Endothelial cell of umbilical vein (primary cell): ENCODE measurements at regions not wholly inside any gene's neighbourhood (a gene's known extent, or its start where the extent isn't known, plus 50 kb on each side); places are given as distances from the start of the nearest gene placed in this dataset.

Source experiments
- BruUV-seq: library from RNA; stranded (reverse); fragments of 400-500 nt; replicated peaks from 2 replicates; lab custom pipeline; 2021; lab: Mats Ljungman, UMichigan
- CTCF ChIA-PET: fragments of 300-600, 350-600 bp; sonication (Branson Sonifier 250); formaldehyde crosslinking; loops from one replicate; lab custom pipeline; 2021; ENCODE audit warnings: antibody characterized with exemption, inconsistent platforms; lab: Charles Lee
- POLR2A ChIA-PET: fragments of 300-600, 350-600 bp; sonication (Branson Sonifier 250); formaldehyde crosslinking; loops from one replicate; lab custom pipeline; 2021; ENCODE audit warnings: antibody characterized with exemption, inconsistent platforms; lab: Charles Lee
- DNase-seq: peaks from one replicate; pipeline ENCODE4 v3.0.0-alpha.2; 2011; ENCODE audit warnings: low read depth, low spot score
- FAIRE-seq: peaks from 2 replicates; lab custom pipeline; 2011; peaks lifted over from hg19 to GRCh38; lab: Jason Lieb, UNC
- H2AFZ ChIP-seq: 2 replicates; pipeline ENCODE4 v1.6.0; 2012; ENCODE audit warnings: low read depth, low read length, control low read depth, inconsistent platforms
- H3K27ac ChIP-seq: 2 replicates; pipeline ENCODE4 v1.5.1; 2011; ENCODE audit warnings: low read depth, mild to moderate bottlenecking, control low read depth, low read length, moderate library complexity; ENCODE audit not compliant: insufficient read depth
- H3K27me3 ChIP-seq, 2 experiments: 2 replicates each; pipeline versions ENCODE4 v1.6.0 to v1.6.1; 2011; ENCODE audit warnings: low read length in 2 of 2, mixed read lengths in 1 of 2; ENCODE audit not compliant: control insufficient read depth in 2 of 2, insufficient read depth in 2 of 2
- H3K36me3 ChIP-seq, 2 experiments: 2 replicates in 1 of 2; 3 replicates in 1 of 2; pipeline ENCODE4 v1.5.1; 2011; ENCODE audit warnings: low read length in 2 of 2, mild to moderate bottlenecking in 1 of 2, moderate library complexity in 1 of 2; ENCODE audit not compliant: control insufficient read depth in 2 of 2, insufficient read depth in 2 of 2; ENCODE audit errors: extremely low read depth in 1 of 2
- H3K4me1 ChIP-seq: 3 replicates; pipeline ENCODE4 v1.5.1; 2011; ENCODE audit warnings: mild to moderate bottlenecking, low read length; ENCODE audit not compliant: control insufficient read depth, insufficient read depth; ENCODE audit errors: extremely low read depth
- H3K4me2 ChIP-seq: 2 replicates; pipeline ENCODE4 v1.6.1; 2011; ENCODE audit warnings: low read length, control low read depth, mixed read lengths; ENCODE audit not compliant: insufficient read depth
- H3K4me3 ChIP-seq, 3 experiments: fragments of 200-600 bp in 1 of 3; sonication (generic), shearing (Covaris generic) in 1 of 3; replicated peaks in 1 of 3; 2 replicates each; pipeline ENCODE4 v1.5.1; 2011 to 2016; ENCODE audit warnings: control low read depth in 3 of 3, low read length in 3 of 3, mild to moderate bottlenecking in 2 of 3, inconsistent platforms in 1 of 3, low read depth in 1 of 3, moderate library complexity in 1 of 3; ENCODE audit not compliant: insufficient read depth in 1 of 3
- H3K79me2 ChIP-seq: 2 replicates; pipeline ENCODE4 v1.6.0; 2012; ENCODE audit warnings: low read length, inconsistent platforms; ENCODE audit not compliant: control insufficient read depth, insufficient read depth
- H3K9ac ChIP-seq: replicated peaks from 2 replicates; pipeline ENCODE3; 2011; ENCODE audit warnings: low read length, control low read depth; ENCODE audit not compliant: insufficient read depth; ENCODE audit errors: extremely low read depth
- H3K9me1 ChIP-seq: replicated peaks from 3 replicates; pipeline ENCODE4 v1.6.0; 2011; ENCODE audit warnings: mild to moderate bottlenecking, low read length; ENCODE audit not compliant: control insufficient read depth, insufficient read depth; ENCODE audit errors: extremely low read depth
- H3K9me3 ChIP-seq: replicated peaks from 2 replicates; pipeline ENCODE4 v1.5.1; 2012; ENCODE audit warnings: low read length, inconsistent platforms; ENCODE audit not compliant: control insufficient read depth, insufficient read depth
- H4K20me1 ChIP-seq: replicated peaks from 2 replicates; pipeline ENCODE3; 2011; ENCODE audit warnings: mild to moderate bottlenecking, low read length; ENCODE audit not compliant: control insufficient read depth, insufficient read depth; ENCODE audit errors: extremely low read depth
- EZH2 ChIP-seq: IDR thresholded peaks from 2 replicates; pipeline ENCODE4 v1.6.1; 2012; ENCODE audit warnings: borderline replicate concordance, low read depth, mild to moderate bottlenecking, moderate library complexity, low read length, inconsistent platforms; ENCODE audit not compliant: severe bottlenecking
- FOS ChIP-seq: IDR thresholded peaks from 2 replicates; pipeline ENCODE4 v1.6.1; 2011; ENCODE audit warnings: mild to moderate bottlenecking, low read length, moderate library complexity, borderline replicate concordance; ENCODE audit not compliant: insufficient read depth
- GATA2 ChIP-seq: IDR thresholded peaks from 2 replicates; pipeline ENCODE4 v1.7.0; 2011; ENCODE audit warnings: low read depth, mild to moderate bottlenecking, moderate library complexity, mixed read lengths, low read length; ENCODE audit not compliant: insufficient read length, insufficient read depth
- JUN ChIP-seq: IDR thresholded peaks from 2 replicates; pipeline ENCODE4 v1.6.1; 2011; ENCODE audit warnings: borderline replicate concordance, low read depth; ENCODE audit not compliant: insufficient read length, insufficient read depth
- MAX ChIP-seq: IDR thresholded peaks from 2 replicates; pipeline ENCODE4 v1.6.1; 2011; ENCODE audit not compliant: insufficient read depth, insufficient read length
- MYC ChIP-seq: IDR thresholded peaks from one replicate; pipeline ENCODE4 v1.6.1; 2011; ENCODE audit warnings: mild to moderate bottlenecking, low read depth, low read length
- POLR2A ChIP-seq: IDR thresholded peaks from 2 replicates; pipeline ENCODE4 v1.6.1; 2012; ENCODE audit warnings: low read depth, mild to moderate bottlenecking, control low read depth, low read length
- POLR2AphosphoS5 ChIP-seq: IDR thresholded peaks from 2 replicates; pipeline ENCODE4 v1.6.1; 2012; ENCODE audit warnings: low read depth, mild to moderate bottlenecking, control low read depth, low read length, moderate library complexity; ENCODE audit not compliant: insufficient read depth
- dilution Hi-C: fragments of 300-500 bp; cut with MboI; formaldehyde crosslinking; loops from one replicate; pipeline ENCODE4 v1.15.0; 2019; ENCODE audit warnings: low sequenced_read_pairs; ENCODE audit not compliant: extremely low pct_ligation_motif_present
- intact Hi-C: fragments of 100-400 bp; cut with micrococcal nuclease; formaldehyde crosslinking; loops from one replicate; pipeline ENCODE4 v1.10.0; 2022
- TF ChIP-seq, protein P1 (sequence below), 2 donors: IDR thresholded peaks; 1 replicate in 1 of 2; 2 replicates in 1 of 2; pipeline ENCODE4 v1.5.1; 2011; ENCODE audit warnings: low read length in 2 of 2, mild to moderate bottlenecking in 2 of 2, moderate library complexity in 2 of 2, control low read depth in 1 of 2, inconsistent platforms in 1 of 2, low read depth in 1 of 2; ENCODE audit not compliant: insufficient read depth in 1 of 2; ENCODE audit errors: extremely low read depth in 1 of 2

GRCh38 chr22:22976033-22976922 lies 88.7 kb downstream of the IGLL5 start:
- Histone ChIP-seq H3K9me3 (no peaks in the 10 kb centered on the region), H3K27me3 (peaks cover 3 to 8% of the 10 kb centered on the region in 2 experiments), H3K4me2 (no peak overlapping the region), H3K9ac (no peak overlapping the region), H3K4me3 (no peak overlapping the region), H3K4me1 (no peaks in the 10 kb centered on the region), H2AFZ (no peak overlapping the region), H4K20me1 (no peaks in the 10 kb centered on the region), H3K79me2 (no peaks in the 10 kb centered on the region), H3K27ac (no peak overlapping the region), H3K9me1 (no peaks in the 10 kb centered on the region), H3K36me3 (no peaks in the 10 kb centered on the region)
- dilution Hi-C loops, result no loop called here
- TF ChIP-seq, protein P1, sequence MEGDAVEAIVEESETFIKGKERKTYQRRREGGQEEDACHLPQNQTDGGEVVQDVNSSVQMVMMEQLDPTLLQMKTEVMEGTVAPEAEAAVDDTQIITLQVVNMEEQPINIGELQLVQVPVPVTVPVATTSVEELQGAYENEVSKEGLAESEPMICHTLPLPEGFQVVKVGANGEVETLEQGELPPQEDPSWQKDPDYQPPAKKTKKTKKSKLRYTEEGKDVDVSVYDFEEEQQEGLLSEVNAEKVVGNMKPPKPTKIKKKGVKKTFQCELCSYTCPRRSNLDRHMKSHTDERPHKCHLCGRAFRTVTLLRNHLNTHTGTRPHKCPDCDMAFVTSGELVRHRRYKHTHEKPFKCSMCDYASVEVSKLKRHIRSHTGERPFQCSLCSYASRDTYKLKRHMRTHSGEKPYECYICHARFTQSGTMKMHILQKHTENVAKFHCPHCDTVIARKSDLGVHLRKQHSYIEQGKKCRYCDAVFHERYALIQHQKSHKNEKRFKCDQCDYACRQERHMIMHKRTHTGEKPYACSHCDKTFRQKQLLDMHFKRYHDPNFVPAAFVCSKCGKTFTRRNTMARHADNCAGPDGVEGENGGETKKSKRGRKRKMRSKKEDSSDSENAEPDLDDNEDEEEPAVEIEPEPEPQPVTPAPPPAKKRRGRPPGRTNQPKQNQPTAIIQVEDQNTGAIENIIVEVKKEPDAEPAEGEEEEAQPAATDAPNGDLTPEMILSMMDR (IDR thresholded peaks at IDR 0.05; ENCODE audit: extremely low read depth in 1 of 2, insufficient read depth in 1 of 2, low read depth in 1 of 2, low read length in 2 of 2), result no peak
- no peak for TF ChIP-seq MYC
- FAIRE-seq (no peak), DNase-seq (no peak)
- no TSS peak for BruUV-seq
- ChIA-PET POLR2A (no interaction called here), CTCF (interaction anchor here (0.9 to 2.1 kb wide), 3 partner anchors 10 to 17 kb away, joined by 3 to 11 read pairs (median 5); no protein-coding TSS in a partner anchor)
- intact Hi-C loops, result no loop called here

DNA sequence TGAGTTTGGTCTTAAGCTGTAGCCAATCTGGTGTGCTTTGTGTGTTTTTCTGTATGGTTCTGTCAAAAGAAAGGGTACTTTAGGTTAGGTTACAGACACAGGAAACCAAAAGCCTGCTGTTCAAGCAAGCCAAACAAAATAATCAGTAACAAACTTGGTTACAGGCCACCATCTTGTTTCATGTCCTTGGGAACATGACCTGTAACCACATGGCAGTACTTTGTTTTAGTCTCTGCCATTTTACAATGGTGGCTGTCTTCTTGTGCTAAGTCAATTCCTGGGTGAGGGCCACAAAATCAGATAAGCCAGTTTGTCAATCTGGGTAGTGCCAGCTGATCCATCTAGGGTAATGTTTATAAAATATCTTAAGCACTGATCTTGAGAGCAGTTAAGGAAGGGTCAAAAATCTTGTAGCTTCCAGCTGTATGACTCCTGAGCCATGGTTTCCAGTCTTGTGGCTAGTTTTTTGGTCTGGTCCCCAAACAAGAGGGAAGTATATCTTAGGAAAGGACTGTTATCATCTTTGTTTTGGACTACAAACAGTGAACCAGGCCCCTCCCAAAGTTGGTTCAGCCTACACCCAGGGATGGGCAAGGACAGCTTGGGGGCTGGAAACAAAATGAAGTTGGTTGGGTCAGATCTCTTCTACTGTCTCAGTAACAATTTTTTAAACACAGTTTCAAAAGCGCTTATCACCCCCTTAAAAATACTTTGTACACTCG lies 90.0 kb downstream of the IGLL5 start:
- POLR2A ChIA-PET, result no interaction called here
- no peak for FAIRE-seq
- Histone ChIP-seq H3K79me2 (no peaks in the 10 kb centered on the region), H3K9me1 (no peaks in the 10 kb centered on the region), H3K4me3 (no peak overlapping the region), H2AFZ (no peak overlapping the region), H3K27ac (no peak overlapping the region), H3K9ac (no peak overlapping the region), H4K20me1 (no peaks in the 10 kb centered on the region), H3K4me2 (no peak overlapping the region), H3K9me3 (no peaks in the 10 kb centered on the region), H3K4me1 (no peaks in the 10 kb centered on the region), H3K27me3 (peaks cover 3 to 8% of the 10 kb centered on the region in 2 experiments), H3K36me3 (no peaks in the 10 kb centered on the region)
- intact Hi-C loops, result no loop called here
- no peak for DNase-seq
- CTCF ChIA-PET, result no interaction called here
- no peak for TF ChIP-seq EZH2
- TF ChIP-seq POLR2AphosphoS5, result no peak
- no peak for TF ChIP-seq GATA2
- no peak for TF ChIP-seq MYC
- TF ChIP-seq POLR2A, result no peak
- TF ChIP-seq JUN, result no peak
- no peak for TF ChIP-seq FOS
- no peak for TF ChIP-seq MAX
- TF ChIP-seq, protein P1 (IDR thresholded peaks at IDR 0.05; ENCODE audit: extremely low read depth in 1 of 2, insufficient read depth in 1 of 2, low read depth in 1 of 2, low read length in 2 of 2), result no peak
- dilution Hi-C loops, result no loop called here
- BruUV-seq, result no TSS peak
